GM12872 (cell line): ENCODE measurements at regions not wholly inside any gene's neighbourhood (a gene's known extent, or its start where the extent isn't known, plus 50 kb on each side); places are given as distances from the start of the nearest gene placed in this dataset.

Experiments used
- TF ChIP-seq, protein P1 (sequence below): IDR thresholded peaks from 3 replicates; pipeline ENCODE4 v1.5.1; 2011; ENCODE audit warnings: low read depth, mild to moderate bottlenecking, low read length, moderate library complexity; ENCODE audit not compliant: insufficient read depth

DNA sequence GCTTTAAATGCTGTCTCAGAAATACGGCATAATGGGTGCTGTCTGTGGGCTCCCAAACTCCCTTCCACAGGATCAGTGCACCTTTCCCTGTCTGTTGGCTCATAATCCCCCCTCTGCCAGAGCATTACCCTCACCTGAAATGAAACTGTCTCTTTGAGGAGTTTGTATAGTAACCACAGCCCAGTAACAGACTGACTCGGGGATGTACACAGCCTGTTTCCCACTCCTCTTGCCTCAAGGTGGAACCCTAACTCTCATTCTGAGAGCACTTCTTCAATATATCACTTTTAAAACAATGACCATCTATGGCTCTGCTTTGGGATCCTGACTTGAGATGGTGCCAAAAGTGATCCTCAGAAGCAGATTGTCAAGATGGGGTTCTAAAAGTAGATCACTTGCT lies 332.5 kb downstream of the AMY1C start:
- TF ChIP-seq, protein P1, sequence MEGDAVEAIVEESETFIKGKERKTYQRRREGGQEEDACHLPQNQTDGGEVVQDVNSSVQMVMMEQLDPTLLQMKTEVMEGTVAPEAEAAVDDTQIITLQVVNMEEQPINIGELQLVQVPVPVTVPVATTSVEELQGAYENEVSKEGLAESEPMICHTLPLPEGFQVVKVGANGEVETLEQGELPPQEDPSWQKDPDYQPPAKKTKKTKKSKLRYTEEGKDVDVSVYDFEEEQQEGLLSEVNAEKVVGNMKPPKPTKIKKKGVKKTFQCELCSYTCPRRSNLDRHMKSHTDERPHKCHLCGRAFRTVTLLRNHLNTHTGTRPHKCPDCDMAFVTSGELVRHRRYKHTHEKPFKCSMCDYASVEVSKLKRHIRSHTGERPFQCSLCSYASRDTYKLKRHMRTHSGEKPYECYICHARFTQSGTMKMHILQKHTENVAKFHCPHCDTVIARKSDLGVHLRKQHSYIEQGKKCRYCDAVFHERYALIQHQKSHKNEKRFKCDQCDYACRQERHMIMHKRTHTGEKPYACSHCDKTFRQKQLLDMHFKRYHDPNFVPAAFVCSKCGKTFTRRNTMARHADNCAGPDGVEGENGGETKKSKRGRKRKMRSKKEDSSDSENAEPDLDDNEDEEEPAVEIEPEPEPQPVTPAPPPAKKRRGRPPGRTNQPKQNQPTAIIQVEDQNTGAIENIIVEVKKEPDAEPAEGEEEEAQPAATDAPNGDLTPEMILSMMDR = no peak

DNA sequence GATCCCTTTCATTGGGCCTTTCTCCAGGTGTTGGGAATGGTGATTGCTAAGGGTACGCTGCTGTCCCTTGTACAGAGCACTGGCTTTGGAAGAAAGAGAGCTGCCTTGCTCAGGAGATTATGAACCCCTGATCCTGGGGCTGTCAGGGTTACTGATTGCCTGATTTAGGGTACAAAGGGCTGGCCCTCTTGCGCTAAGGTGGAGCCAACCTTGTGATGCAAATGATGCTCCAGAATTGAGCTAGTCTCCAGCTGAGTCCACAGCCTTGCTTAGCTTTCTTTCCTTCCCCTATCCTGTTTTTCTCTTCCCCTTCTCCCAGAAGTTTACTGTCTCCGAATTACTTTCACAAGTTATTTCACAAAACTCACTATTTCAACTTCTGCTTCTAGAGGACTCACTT lies 334.7 kb downstream of the AMY1C start:
- TF ChIP-seq, protein P1 = no peak

DNA sequence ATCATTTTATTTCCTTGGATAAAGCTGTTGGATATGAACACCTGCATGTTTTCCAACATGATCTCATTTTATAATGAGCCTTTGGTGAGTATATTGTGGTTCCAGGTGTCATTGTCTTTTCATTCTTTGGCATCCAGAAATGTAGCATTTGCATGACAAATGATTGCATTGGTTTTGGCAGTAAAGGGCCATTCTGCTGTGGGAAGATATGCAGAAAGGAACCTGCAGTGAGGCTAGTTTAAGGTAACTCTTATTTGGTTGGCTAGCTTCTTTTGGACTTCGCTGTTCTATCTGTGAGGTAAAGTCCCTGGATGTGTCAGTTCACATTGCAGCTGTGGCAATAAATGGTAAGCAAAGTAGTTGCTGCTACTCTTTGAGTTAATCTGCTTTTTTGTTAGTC lies 343.0 kb downstream of the AMY1C start:
- TF ChIP-seq, protein P1 = no peak

DNA sequence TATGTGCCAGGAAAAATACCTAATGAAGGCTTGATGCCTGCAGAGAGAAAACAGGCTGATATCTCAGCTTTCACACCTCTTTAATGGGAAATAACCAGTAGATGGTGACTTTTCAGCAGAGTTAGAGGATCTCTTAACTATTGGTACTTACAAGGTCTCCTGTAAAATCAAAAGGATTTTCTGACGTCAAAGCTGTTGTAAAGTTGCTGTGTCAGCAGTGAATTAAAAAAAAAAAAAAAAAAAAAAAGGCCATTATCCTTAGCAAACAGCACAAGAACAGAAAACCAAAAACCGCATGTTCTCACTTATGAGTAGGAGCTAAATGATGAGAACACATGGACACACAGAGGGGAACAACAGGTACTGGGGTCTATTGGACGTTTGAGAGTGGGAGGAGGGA lies 349.1 kb downstream of the AMY1C start:
- TF ChIP-seq, protein P1 = no peak

DNA sequence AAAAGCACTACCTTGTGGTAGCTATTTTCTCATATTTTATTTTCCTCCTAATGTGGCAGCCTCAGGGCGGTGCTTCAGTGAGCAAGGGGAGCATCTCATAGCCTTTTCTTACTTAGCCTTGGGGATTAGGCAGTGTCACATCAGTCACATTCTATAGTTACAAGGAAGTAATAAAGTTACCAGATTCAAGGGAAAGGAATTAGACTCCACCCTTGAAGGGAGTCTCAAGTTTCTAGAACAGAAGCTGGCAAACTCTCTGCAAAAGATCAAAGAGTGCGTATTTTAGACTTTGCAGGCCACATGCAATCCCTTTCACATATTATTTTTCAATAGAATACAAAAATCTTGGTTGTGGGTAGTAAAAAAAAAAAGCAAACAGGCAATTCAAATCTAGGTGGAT lies 350.4 kb downstream of the AMY1C start:
- TF ChIP-seq, protein P1 = no peak

DNA sequence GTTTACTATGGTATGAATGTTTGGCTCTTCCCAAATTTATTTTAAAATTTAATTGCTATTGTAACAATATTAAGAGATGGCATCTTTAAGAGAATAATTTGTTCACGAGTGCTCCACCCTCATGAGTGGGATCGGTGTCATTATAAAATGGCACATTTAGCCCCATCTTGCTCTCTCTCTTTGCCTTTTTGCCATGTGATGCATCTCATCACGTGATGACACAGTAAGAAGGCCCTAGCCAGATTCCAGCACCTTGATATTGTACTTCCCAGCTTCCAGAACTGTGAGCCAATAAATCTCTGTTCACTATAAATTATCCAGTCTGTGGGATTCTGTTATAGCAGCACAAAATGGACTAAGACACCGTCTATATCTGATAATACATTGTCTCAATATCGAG lies 355.8 kb downstream of the AMY1C start:
- TF ChIP-seq, protein P1 = no peak

DNA sequence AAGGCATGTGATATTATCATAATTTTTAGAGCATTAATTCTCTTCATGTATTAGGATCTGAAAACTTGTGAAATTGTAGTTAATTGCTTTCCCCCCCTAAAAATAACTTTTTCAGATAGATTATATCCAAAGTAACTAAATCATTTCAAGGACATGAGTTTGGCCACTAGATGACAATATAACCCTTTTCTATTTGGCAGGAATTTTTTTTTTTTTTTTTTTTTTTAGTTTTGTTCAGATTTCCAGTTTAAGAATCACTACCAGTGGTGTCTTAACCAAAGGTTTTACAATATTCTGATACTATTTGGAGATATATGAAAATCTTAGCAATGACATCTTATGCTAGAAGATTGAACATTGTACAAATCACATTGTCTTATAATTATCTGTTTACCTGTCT lies 370.8 kb downstream of the AMY1C start:
- TF ChIP-seq, protein P1 = no peak

DNA sequence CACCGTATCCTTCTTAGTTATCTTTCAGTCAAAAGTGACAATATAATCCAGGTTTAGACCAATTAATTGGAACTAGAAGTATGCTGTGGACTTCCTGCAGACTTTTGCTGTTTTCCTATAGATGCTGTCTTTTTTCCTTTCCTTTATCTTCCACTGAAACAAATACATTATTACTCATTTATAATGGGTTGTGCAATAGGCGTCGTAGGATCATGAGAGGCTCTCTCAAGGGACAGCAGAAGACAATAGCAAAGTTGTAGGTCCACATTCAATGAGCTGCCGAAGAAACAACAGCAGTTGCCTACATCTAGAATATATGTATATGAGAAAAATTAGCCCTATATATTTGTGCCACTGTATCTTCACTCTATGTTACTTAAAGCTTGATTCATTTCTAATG lies 371.6 kb downstream of the AMY1C start:
- TF ChIP-seq, protein P1 = no peak
